ENCODE measurements at regions not wholly inside any gene's neighbourhood (a gene's known extent, or its start where the extent isn't known, plus 50 kb on each side); places are given as distances from the start of the nearest gene placed in this dataset.
"Not testable (repeated sequence)": the region's sequence is repeated elsewhere in the genome, so short reads cannot be mapped to it uniquely, and the experiment has no call there.

GRCh38 chr2:235432741-235433520 lies 60.9 kb upstream of the AGAP1 start:
- Histone ChIP-seq H3K9ac (ENCODE audit: low read depth, low read length) (no peak overlapping the region), H3K36me3 (ENCODE audit: control insufficient read depth, insufficient read depth, low read length) (no peaks in the 10 kb centered on the region), H3K9me3 (ENCODE audit: control insufficient read depth, insufficient read depth, low read length) (no peaks in the 10 kb centered on the region), H3K4me3 (ENCODE audit: low read depth, low read length) (no peak overlapping the region), H3K27me3 (ENCODE audit: control insufficient read depth, insufficient read depth, low read length) (no peaks in the 10 kb centered on the region), H3K4me1 (ENCODE audit: control insufficient read depth, insufficient read depth, low read length) (no peaks in the 10 kb centered on the region)

GRCh38 chr2:235433860-235434259 lies 60.0 kb upstream of the AGAP1 start:
- Histone ChIP-seq H3K9ac (ENCODE audit: low read depth, low read length) (no peak overlapping the region), H3K36me3 (ENCODE audit: control insufficient read depth, insufficient read depth, low read length) (no peaks in the 10 kb centered on the region), H3K4me3 (ENCODE audit: low read depth, low read length) (no peak overlapping the region), H3K9me3 (ENCODE audit: control insufficient read depth, insufficient read depth, low read length) (no peaks in the 10 kb centered on the region), H3K27me3 (ENCODE audit: control insufficient read depth, insufficient read depth, low read length) (no peaks in the 10 kb centered on the region), H3K4me1 (ENCODE audit: control insufficient read depth, insufficient read depth, low read length) (no peaks in the 10 kb centered on the region)

- no peak overlapping the region for H3K4me3 ChIP-seq (ENCODE audit: low read depth, low read length)
- H3K4me1 ChIP-seq (ENCODE audit: control insufficient read depth, insufficient read depth, low read length): no peaks in the 10 kb centered on the region
- H3K9ac ChIP-seq (ENCODE audit: low read depth, low read length): no peak overlapping the region
- no peaks in the 10 kb centered on the region for H3K27me3 ChIP-seq (ENCODE audit: control insufficient read depth, insufficient read depth, low read length)
- no peaks in the 10 kb centered on the region for H3K9me3 ChIP-seq (ENCODE audit: control insufficient read depth, insufficient read depth, low read length)
- H3K36me3 ChIP-seq (ENCODE audit: control insufficient read depth, insufficient read depth, low read length): no peaks in the 10 kb centered on the region
Measured at GRCh38 chr2:235439959-235440662, 53.7 kb upstream of the AGAP1 start.

- H3K36me3 ChIP-seq (ENCODE audit: control insufficient read depth, insufficient read depth, low read length); H3K4me1 ChIP-seq (ENCODE audit: control insufficient read depth, insufficient read depth, low read length); H3K4me3 ChIP-seq (ENCODE audit: low read depth, low read length); H3K9me3 ChIP-seq (ENCODE audit: control insufficient read depth, insufficient read depth, low read length); H3K9ac ChIP-seq (ENCODE audit: low read depth, low read length); H3K27me3 ChIP-seq (ENCODE audit: control insufficient read depth, insufficient read depth, low read length): not testable (repeated sequence)
Measured at GRCh38 chr2:235443580-235443979, 50.3 kb upstream of the AGAP1 start.

Measured in iPS-15b (cell line).